ENCODE measurements at regions not wholly inside any gene's neighbourhood (a gene's known extent, or its start where the extent isn't known, plus 50 kb on each side); places are given as distances from the start of the nearest gene placed in this dataset.

DNA sequence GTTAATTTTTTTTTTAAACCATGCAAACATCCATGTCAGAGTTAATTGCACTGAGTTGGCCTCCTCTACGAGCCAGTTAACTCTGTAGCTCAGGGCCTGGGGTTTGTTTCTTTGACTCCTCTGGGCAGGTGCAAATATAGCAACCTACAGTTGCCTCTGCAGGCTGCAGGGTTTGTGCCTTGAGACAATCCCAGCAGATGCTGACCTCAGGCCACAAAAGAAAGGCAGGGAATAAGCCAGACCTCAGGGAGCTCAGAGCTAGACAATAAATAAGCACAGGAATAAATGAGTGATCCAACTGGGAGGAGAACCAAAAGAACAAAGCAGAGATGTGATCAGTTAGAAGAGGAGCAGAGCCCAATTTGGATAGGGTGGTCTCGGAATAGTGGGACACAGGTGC, 390.8 kb downstream of the SHANK2 start:
- Histone ChIP-seq H3K9me3 (no peaks in the 10 kb centered on the region), H4K20me1 (ENCODE audit: insufficient read depth) (no peaks in the 10 kb centered on the region), H3F3A (replicated peaks; ENCODE audit: insufficient read depth) (no peaks in the 10 kb centered on the region), H3K4me3 (ENCODE audit: low read depth in 2 of 2, low read length in 1 of 2) (no peak overlapping the region), H3K27me3 (ENCODE audit: insufficient read depth) (no peaks in the 10 kb centered on the region), H2AFZ (ENCODE audit: low read depth) (no peak overlapping the region), H3K4me1 (ENCODE audit: control insufficient read depth in 1 of 2, insufficient read depth in 2 of 2, low read depth in 1 of 2, low read length in 1 of 2) (no peaks in the 10 kb centered on the region), H3K36me3 (replicated peaks in 1 of 2; ENCODE audit: control insufficient read depth in 1 of 2, insufficient read depth in 2 of 2, low read length in 1 of 2) (no peaks in the 10 kb centered on the region), H3K27ac (ENCODE audit: low read depth in 2 of 2, low read length in 1 of 2) (no peak overlapping the region), H3K4me2 (no peak overlapping the region), H3K9ac (no peak overlapping the region), H3K79me2 (ENCODE audit: insufficient read depth) (no peaks in the 10 kb centered on the region), H3K9me2 (no peaks in the 10 kb centered on the region)
- ChIA-PET POLR2A (no interaction called here), CTCF (interaction anchor here (0.7 to 2.0 kb wide), 2 partner anchors 17 to 46 kb away, joined by 3 to 13 read pairs; no protein-coding TSS in a partner anchor)
- TF ChIP-seq USF1 (IDR thresholded peaks at IDR 0.05; ENCODE audit: borderline replicate concordance, low read depth) (no peak), ZBTB33 (IDR thresholded peaks at IDR 0.05; ENCODE audit: borderline replicate concordance, low read depth) (no peak), NFIC (IDR thresholded peaks at IDR 0.05; ENCODE audit: borderline replicate concordance) (no peak), SIN3A (IDR thresholded peaks at IDR 0.05; ENCODE audit: borderline replicate concordance, low read depth, low read length) (no peak), NRF1 (IDR thresholded peaks at IDR 0.05; ENCODE audit: low read depth, low read length) (no peak), TAF1 (IDR thresholded peaks at IDR 0.05; ENCODE audit: borderline replicate concordance, low read depth, low read length) (no peak), FOSL2 (IDR thresholded peaks at IDR 0.05; ENCODE audit: borderline replicate concordance, low read depth) (no peak), EZH2phosphoT487 (IDR thresholded peaks at IDR 0.05; ENCODE audit: borderline replicate concordance, low read depth) (no peak)
- TF ChIP-seq, protein P1, sequence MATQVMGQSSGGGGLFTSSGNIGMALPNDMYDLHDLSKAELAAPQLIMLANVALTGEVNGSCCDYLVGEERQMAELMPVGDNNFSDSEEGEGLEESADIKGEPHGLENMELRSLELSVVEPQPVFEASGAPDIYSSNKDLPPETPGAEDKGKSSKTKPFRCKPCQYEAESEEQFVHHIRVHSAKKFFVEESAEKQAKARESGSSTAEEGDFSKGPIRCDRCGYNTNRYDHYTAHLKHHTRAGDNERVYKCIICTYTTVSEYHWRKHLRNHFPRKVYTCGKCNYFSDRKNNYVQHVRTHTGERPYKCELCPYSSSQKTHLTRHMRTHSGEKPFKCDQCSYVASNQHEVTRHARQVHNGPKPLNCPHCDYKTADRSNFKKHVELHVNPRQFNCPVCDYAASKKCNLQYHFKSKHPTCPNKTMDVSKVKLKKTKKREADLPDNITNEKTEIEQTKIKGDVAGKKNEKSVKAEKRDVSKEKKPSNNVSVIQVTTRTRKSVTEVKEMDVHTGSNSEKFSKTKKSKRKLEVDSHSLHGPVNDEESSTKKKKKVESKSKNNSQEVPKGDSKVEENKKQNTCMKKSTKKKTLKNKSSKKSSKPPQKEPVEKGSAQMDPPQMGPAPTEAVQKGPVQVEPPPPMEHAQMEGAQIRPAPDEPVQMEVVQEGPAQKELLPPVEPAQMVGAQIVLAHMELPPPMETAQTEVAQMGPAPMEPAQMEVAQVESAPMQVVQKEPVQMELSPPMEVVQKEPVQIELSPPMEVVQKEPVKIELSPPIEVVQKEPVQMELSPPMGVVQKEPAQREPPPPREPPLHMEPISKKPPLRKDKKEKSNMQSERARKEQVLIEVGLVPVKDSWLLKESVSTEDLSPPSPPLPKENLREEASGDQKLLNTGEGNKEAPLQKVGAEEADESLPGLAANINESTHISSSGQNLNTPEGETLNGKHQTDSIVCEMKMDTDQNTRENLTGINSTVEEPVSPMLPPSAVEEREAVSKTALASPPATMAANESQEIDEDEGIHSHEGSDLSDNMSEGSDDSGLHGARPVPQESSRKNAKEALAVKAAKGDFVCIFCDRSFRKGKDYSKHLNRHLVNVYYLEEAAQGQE (IDR thresholded peaks at IDR 0.05; ENCODE audit: low read depth, low read length) = no peak
- TF ChIP-seq, protein P2, sequence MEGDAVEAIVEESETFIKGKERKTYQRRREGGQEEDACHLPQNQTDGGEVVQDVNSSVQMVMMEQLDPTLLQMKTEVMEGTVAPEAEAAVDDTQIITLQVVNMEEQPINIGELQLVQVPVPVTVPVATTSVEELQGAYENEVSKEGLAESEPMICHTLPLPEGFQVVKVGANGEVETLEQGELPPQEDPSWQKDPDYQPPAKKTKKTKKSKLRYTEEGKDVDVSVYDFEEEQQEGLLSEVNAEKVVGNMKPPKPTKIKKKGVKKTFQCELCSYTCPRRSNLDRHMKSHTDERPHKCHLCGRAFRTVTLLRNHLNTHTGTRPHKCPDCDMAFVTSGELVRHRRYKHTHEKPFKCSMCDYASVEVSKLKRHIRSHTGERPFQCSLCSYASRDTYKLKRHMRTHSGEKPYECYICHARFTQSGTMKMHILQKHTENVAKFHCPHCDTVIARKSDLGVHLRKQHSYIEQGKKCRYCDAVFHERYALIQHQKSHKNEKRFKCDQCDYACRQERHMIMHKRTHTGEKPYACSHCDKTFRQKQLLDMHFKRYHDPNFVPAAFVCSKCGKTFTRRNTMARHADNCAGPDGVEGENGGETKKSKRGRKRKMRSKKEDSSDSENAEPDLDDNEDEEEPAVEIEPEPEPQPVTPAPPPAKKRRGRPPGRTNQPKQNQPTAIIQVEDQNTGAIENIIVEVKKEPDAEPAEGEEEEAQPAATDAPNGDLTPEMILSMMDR (IDR thresholded peaks at IDR 0.05) = no peak
- WGBS (ENCODE audit: low lambda C conversion rate) = 16% methylated on average over 2 of the region's 2 CpGs
- no peak for DNase-seq

All from SK-N-SH (cell line).